Testis (tissue), 2 donors: ENCODE measurements at regions not wholly inside any gene's neighbourhood (a gene's known extent, or its start where the extent isn't known, plus 50 kb on each side); places are given as distances from the start of the nearest gene placed in this dataset.

Source experiments
- POLR2A ChIP-seq: fragments of 450-650 bp; IDR thresholded peaks from one replicate; pipeline ENCODE4 v1.6.1; 2017; ENCODE audit warnings: antibody characterized with exemption, mild to moderate bottlenecking, moderate library complexity
- TF ChIP-seq, protein P1 (sequence below), 3 experiments: fragments of 450-650 bp in 2 of 3; fragments of 200-600 bp in 1 of 3; sonication (generic) in 1 of 3; IDR thresholded peaks; one replicate each; pipeline ENCODE4 v1.5.1; 2016 to 2019; ENCODE audit warnings: antibody characterized with exemption in 3 of 3, mild to moderate bottlenecking in 2 of 3, moderate library complexity in 1 of 3

- TF ChIP-seq, protein P1, sequence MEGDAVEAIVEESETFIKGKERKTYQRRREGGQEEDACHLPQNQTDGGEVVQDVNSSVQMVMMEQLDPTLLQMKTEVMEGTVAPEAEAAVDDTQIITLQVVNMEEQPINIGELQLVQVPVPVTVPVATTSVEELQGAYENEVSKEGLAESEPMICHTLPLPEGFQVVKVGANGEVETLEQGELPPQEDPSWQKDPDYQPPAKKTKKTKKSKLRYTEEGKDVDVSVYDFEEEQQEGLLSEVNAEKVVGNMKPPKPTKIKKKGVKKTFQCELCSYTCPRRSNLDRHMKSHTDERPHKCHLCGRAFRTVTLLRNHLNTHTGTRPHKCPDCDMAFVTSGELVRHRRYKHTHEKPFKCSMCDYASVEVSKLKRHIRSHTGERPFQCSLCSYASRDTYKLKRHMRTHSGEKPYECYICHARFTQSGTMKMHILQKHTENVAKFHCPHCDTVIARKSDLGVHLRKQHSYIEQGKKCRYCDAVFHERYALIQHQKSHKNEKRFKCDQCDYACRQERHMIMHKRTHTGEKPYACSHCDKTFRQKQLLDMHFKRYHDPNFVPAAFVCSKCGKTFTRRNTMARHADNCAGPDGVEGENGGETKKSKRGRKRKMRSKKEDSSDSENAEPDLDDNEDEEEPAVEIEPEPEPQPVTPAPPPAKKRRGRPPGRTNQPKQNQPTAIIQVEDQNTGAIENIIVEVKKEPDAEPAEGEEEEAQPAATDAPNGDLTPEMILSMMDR (IDR thresholded peaks at IDR 0.05): no peak
- TF ChIP-seq POLR2A: no peak
These were observed 383.7 kb downstream of the DMAC1 start for GRCh38 chr9:7415836-7416235.
